Vagina (tissue), 2 donors: ENCODE measurements at regions not wholly inside any gene's neighbourhood (a gene's known extent, or its start where the extent isn't known, plus 50 kb on each side); places are given as distances from the start of the nearest gene placed in this dataset.

ENCODE experiments used
- POLR2A ChIP-seq, 2 donors: fragments of 450-650 bp; IDR thresholded peaks; one replicate each; pipeline ENCODE4 v1.6.1; 2017; ENCODE audit warnings: antibody characterized with exemption in 2 of 2, mild to moderate bottlenecking in 2 of 2, moderate library complexity in 2 of 2
- TF ChIP-seq, protein P1 (sequence below), 3 experiments: fragments of 450-650 bp in 2 of 3; fragments of 200-600 bp in 1 of 3; sonication (generic) in 1 of 3; IDR thresholded peaks; one replicate each; pipeline ENCODE4 v1.5.1; 2017 to 2019; ENCODE audit warnings: antibody characterized with exemption in 3 of 3, mild to moderate bottlenecking in 2 of 3, moderate library complexity in 2 of 3

DNA sequence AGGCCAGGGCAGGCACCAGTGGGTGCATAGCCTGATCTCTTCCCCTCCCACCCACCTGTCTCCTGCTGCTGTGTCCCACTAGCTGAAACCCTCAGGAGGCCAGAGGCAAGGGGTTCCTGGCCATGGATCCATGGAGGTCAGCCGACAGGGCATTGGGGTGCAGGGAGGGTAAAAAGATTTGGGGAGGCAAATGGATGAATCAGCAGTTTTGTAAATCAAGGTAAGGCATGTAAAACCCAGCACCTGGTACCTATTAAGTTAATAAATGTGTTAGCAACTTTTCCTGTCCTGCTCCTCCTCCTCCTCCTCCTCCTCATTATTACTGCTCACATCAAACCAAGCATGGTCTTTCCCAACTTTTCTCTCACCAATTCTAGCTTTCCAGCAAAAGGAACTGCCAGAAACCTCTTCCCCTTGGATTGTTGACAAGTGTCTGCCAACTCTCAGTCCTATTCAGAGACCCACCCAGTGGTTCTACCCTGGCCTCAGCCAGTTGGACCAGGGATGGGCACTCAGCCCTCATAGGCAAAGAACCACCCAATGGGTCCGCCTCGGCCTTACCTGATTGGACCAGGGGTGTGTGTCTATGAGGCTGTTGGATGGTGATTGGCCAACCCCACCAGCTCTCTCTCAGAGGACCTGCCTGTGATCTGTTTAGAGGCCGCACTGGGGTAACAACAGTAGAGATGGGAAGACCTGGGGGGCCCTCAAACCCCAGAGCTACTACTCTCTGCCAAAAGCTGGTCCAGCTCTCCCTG is 155.7 kb upstream of the GSC start:
- no peak for TF ChIP-seq POLR2A (IDR thresholded peaks at IDR 0.05)
- TF ChIP-seq, protein P1, sequence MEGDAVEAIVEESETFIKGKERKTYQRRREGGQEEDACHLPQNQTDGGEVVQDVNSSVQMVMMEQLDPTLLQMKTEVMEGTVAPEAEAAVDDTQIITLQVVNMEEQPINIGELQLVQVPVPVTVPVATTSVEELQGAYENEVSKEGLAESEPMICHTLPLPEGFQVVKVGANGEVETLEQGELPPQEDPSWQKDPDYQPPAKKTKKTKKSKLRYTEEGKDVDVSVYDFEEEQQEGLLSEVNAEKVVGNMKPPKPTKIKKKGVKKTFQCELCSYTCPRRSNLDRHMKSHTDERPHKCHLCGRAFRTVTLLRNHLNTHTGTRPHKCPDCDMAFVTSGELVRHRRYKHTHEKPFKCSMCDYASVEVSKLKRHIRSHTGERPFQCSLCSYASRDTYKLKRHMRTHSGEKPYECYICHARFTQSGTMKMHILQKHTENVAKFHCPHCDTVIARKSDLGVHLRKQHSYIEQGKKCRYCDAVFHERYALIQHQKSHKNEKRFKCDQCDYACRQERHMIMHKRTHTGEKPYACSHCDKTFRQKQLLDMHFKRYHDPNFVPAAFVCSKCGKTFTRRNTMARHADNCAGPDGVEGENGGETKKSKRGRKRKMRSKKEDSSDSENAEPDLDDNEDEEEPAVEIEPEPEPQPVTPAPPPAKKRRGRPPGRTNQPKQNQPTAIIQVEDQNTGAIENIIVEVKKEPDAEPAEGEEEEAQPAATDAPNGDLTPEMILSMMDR (IDR thresholded peaks at IDR 0.05) = no peak
